ACHN (cell line): ENCODE measurements at regions not wholly inside any gene's neighbourhood (a gene's known extent, or its start where the extent isn't known, plus 50 kb on each side); places are given as distances from the start of the nearest gene placed in this dataset.

Source experiments
- DNase-seq: peaks from one replicate; pipeline ENCODE4 v3.0.0-alpha.2; 2015
- in situ Hi-C: cut with HindIII; loops from 2 replicates; pipeline ENCODE4 v1.10.0; 2017; ENCODE audit warnings: low sequenced_read_pairs, low pct_ligation_motif_present, low pct_unique_long_range_greater_than_20kb

GRCh38 chr15:69990566-69991421, 106.9 kb downstream of the TLE3 start:
- DNase-seq: no peak
- in situ Hi-C loops: no loop called here

GRCh38 chr15:69991551-69991980, 106.2 kb downstream of the TLE3 start:
- no peak for DNase-seq
- in situ Hi-C loops: no loop called here

GRCh38 chr15:69992348-69992747, 105.4 kb downstream of the TLE3 start:
- in situ Hi-C loops: no loop called here
- DNase-seq: no peak

- in situ Hi-C loops: no loop called here
- no peak for DNase-seq
Observed at GRCh38 chr15:69994429-69995205, 103.1 kb downstream of the TLE3 start.

GRCh38 chr15:69996321-69997160, 101.2 kb downstream of the TLE3 start:
- in situ Hi-C loops: no loop called here
- DNase-seq: no peak

- no peak for DNase-seq
Observed at GRCh38 chr15:69997161-69997485, 100.6 kb downstream of the TLE3 start.

More at GRCh38 chr15:69997161-69997485, 100.6 kb downstream of the TLE3 start:
- in situ Hi-C loops: no loop called here
